ENCODE measurements at regions not wholly inside any gene's neighbourhood (a gene's known extent, or its start where the extent isn't known, plus 50 kb on each side); places are given as distances from the start of the nearest gene placed in this dataset.

- TF ChIP-seq ESRRG (CRISPR knock-in tag; IDR thresholded peaks at IDR 0.05) (no peak), ZFP3 (CRISPR knock-in tag; IDR thresholded peaks at IDR 0.05) (no peak), OSR1 (CRISPR knock-in tag; IDR thresholded peaks at IDR 0.05) (no peak), ZNF565 (CRISPR knock-in tag; conservative IDR thresholded peaks at IDR 0.05; ENCODE audit: low read depth) (no peak), TSHZ2 (CRISPR knock-in tag; IDR thresholded peaks at IDR 0.05) (no peak), RARB (CRISPR knock-in tag; IDR thresholded peaks at IDR 0.05) (no peak), ZFP30 (CRISPR knock-in tag; IDR thresholded peaks at IDR 0.05) (no peak), TCF4 (CRISPR knock-in tag; IDR thresholded peaks at IDR 0.05; ENCODE audit: borderline replicate concordance) (no peak), PATZ1 (CRISPR knock-in tag; IDR thresholded peaks at IDR 0.05; ENCODE audit: borderline replicate concordance) (no peak)
Measured at GRCh38 chr13:68727165-68727564, 1380.5 kb upstream of the ATXN8OS start.
